ENCODE measurements at regions not wholly inside any gene's neighbourhood (a gene's known extent, or its start where the extent isn't known, plus 50 kb on each side); places are given as distances from the start of the nearest gene placed in this dataset.

DNA sequence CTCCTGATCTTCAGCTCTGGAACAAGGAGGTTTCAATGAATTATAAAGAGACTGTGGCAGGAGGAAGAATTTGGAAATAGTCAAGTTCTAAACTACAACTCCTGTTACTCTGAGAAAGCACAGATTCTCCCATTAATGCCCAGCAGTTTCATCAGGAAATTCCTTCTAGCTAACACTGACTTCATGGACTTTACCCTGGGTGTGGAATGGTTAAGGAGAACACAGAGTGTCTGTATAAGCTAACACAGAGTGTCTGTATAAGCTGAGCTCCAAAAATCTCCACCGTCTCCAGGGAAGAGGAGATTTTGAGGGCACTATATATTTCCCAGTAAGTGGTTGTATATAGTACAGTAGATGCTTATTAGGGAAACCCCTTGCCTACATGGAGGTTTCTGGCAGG lies 675.5 kb downstream of the XPNPEP1 start:
- TF ChIP-seq, protein P1, sequence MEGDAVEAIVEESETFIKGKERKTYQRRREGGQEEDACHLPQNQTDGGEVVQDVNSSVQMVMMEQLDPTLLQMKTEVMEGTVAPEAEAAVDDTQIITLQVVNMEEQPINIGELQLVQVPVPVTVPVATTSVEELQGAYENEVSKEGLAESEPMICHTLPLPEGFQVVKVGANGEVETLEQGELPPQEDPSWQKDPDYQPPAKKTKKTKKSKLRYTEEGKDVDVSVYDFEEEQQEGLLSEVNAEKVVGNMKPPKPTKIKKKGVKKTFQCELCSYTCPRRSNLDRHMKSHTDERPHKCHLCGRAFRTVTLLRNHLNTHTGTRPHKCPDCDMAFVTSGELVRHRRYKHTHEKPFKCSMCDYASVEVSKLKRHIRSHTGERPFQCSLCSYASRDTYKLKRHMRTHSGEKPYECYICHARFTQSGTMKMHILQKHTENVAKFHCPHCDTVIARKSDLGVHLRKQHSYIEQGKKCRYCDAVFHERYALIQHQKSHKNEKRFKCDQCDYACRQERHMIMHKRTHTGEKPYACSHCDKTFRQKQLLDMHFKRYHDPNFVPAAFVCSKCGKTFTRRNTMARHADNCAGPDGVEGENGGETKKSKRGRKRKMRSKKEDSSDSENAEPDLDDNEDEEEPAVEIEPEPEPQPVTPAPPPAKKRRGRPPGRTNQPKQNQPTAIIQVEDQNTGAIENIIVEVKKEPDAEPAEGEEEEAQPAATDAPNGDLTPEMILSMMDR (IDR thresholded peaks at IDR 0.05) = no peak
- TF ChIP-seq EZH2 (IDR thresholded peaks at IDR 0.05; ENCODE audit: borderline replicate concordance, insufficient read depth, low read depth, low read length, poor library complexity, severe bottlenecking) = no peak

Data from B cell (primary cell).